HG02798 (cell line): ENCODE measurements at regions not wholly inside any gene's neighbourhood (a gene's known extent, or its start where the extent isn't known, plus 50 kb on each side); places are given as distances from the start of the nearest gene placed in this dataset.
A peak's percentile ranks its signal among the peaks of the same experiment; 100 is the strongest.

Source experiments
- ATAC-seq: cut with Tn5 transposase; IDR thresholded peaks from one replicate; pipeline ENCODE4 v1.9.1; 2021; ENCODE audit warnings: mild to moderate bottlenecking; ENCODE audit not compliant: unreplicated experiment, poor library complexity

- no peak for ATAC-seq
These were observed 541.7 kb downstream of the KCNJ3 start for GRCh38 chr2:155240176-155240575.

- ATAC-seq: no peak
These were observed 537.2 kb downstream of the KCNJ3 start for GRCh38 chr2:155235710-155236109.

- peak; percentile 63 for ATAC-seq
These were observed 525.4 kb downstream of the KCNJ3 start for GRCh38 chr2:155223781-155224406.

DNA sequence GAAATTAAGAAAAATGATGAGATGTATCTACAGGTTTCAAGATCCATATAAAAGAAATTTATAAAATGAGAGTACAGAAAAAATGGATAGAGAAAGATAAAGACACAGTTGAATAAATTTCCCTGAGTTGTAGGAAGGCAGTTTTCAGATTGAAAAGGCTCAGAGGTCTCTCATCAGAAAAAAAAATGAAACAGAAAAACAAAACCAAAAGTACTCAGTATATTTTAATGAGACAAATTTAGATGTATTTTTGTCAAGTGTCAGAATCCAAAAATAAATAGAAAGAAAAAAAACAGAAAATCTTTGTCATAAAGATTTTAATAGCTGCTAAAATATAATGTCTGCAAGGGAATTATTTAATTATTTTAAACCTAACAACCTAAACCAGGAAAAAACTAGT, 520.5 kb downstream of the KCNJ3 start:
- peak; percentile 74 for ATAC-seq

GRCh38 chr2:155218292-155218924, 519.9 kb downstream of the KCNJ3 start:
- peak; percentile 34 for ATAC-seq

DNA sequence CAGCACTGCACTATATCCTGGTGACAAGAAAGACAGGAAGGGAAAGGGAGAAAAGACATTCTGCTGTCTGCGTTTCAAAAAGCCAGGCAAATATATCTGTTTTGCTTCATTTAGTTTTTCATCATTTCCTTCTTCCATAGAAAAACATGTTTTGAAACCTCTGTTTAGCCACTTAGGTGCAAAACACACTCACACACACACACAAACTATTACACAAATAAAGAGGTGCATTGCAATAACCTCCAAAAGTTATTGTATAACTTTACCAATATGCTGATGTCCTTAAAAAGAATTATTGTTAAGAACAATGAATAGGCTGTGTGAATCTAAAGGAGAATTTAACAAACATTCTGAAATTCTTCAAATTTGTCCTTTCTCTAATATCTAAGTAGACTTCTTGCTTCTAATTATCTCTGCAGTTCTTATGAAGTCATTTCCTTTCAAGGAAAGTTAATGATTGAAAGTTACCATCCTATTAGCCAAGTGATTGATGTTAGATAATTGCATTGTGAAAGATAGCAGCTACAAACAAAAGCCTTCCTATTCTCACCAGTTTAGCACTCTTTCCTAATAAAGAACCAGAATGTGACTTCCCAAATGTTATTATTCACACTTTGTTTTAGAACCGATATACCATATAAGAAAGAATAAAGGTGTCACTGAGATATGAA, 516.7 kb downstream of the KCNJ3 start:
- ATAC-seq: no peak

GRCh38 chr2:155209696-155210450, 511.4 kb downstream of the KCNJ3 start:
- ATAC-seq: no peak

DNA sequence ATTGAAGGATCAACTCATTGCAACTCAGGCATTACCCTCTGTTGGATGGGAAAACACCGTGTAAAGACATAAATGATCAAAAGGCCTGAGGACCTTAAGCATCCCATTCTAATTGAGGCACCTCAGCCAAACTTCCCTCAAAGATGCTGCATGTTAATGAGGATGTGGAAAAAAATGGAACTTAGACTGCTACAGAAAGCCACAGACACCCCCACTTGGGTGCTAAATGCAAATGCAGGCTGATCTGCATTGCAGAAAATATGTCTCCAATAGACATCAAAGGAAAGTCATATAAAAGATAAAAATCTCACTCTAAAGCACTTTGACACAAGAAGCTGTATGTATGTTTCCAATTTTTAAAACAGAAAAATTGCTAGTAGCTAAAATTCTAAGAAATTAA, 504.7 kb downstream of the KCNJ3 start:
- peak; percentile 56 for ATAC-seq

GRCh38 chr2:155200753-155201152, 502.3 kb downstream of the KCNJ3 start:
- no peak for ATAC-seq

- peak; percentile 47 for ATAC-seq
These were observed 491.8 kb downstream of the KCNJ3 start for GRCh38 chr2:155190342-155190741.

GRCh38 chr2:155178921-155179320, 480.4 kb downstream of the KCNJ3 start:
- ATAC-seq: no peak

DNA sequence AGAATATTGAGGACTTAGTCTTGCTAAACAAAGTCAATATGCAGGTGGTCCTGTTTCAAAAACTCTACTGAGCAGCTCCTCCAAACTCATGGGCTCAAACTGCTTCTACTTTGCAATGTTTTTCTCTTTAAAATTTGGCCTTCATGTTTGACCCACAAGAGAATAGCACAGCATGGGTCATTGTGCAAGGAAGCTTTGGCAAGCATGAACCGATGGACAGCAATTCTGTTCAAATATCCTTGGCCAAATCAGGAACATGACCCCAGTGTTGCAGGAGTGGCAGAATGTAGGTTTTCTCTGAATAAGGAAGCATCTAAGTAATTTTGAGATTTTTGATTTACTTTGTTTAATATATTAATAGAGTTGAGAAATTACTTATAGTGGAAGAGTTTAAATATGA, 477.9 kb downstream of the KCNJ3 start:
- ATAC-seq: no peak

DNA sequence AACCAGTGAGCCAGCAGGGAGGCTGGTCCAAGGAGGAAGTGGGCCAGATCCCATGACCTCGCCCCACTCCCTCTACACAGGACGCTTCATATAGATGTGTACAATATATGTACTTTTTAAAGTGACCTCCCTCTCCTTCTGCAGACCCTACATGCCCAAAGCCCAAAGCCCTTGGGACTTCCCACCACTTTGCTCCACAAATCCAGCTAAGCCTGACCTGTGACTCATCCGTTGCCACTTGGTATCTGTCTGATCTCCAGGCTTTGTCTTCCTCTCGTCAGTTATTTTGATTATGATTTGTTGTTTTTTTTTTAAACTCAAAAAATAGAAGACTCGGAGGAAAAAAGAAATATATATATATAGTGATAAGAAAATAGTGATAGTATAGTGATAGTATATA, 470.8 kb downstream of the KCNJ3 start:
- no peak for ATAC-seq

DNA sequence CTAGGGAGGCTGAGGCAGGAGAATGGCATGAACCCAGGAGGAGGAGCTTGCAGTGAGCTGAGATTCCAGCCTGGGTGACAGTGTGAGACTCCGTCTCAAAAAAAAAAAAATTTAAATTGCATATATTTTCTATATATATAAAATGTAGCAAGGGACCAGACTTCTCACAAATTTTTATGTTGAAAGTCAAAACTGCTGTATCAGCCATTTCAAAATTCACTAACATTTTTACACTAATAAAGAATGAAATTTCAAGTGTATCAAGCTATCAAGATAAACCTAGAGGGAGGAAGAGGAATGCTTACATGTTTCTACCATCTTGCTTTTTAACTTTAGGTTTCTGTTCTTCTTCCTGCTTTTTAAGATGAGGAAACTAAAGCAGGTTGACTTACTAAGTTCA, 464.0 kb downstream of the KCNJ3 start:
- no peak for ATAC-seq

DNA sequence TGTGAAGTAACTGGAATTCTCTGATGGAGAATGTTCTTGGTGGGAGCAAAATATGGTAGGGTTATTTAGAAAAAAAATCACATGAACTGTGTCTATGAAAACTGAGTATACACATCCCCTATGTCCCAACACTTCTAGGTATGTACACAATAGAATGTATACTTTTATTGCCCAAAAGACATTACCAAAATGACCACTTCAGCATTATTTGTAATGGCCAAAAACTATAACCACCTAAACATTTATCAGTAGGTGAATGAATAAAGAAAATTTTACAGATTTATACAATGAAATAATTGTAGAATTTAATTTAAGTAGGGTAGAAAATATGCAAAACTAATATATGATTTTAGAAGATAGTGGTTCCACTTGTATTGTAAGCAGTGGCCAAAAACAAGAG, 462.8 kb downstream of the KCNJ3 start:
- ATAC-seq: no peak

- ATAC-seq: no peak
These were observed 459.2 kb downstream of the KCNJ3 start for GRCh38 chr2:155157711-155158110.

DNA sequence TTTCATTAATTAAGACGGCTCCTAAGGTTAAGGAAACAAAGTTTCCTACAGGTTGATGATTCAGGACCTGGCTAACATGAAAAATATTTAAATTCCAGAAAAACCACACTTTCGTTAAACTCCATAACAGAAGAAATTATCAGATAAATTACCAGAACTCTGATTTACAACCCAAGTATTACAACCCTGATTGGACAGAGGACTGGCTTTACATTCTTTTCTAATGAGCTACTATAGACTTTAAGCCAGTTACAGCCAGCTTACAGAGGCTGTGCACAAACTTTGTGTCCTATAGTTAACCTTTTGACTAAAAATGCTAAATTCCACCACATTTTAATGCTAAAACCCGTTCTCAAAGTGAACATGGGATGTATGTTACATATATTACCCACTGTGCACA, 458.6 kb downstream of the KCNJ3 start:
- ATAC-seq: no peak

GRCh38 chr2:155151945-155152344, 453.4 kb downstream of the KCNJ3 start:
- ATAC-seq: no peak

- ATAC-seq: no peak
These were observed 453.0 kb downstream of the KCNJ3 start for GRCh38 chr2:155151472-155151871.

- ATAC-seq: peak; percentile 98
These were observed 447.3 kb downstream of the KCNJ3 start for GRCh38 chr2:155145758-155146229.

DNA sequence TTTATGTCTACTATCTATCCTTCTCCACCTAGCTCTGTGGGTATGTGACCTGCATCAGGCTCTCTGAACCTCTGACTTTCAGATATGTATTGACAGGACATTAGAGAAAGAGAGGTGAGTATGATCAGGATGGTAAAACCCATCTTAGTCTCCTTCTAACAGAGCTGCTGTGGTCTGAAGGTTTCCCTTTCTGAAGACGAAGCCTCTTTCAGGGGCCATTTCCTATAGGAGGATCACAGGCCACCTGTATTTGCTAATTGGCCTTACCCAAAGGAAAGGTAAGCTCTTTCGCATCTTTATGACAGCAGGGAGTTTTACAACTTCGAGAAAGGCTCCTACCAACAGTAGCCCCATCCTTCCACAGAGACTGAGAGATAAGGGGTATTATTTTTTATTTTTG, 442.9 kb downstream of the KCNJ3 start:
- peak; percentile 14 for ATAC-seq
